ENCODE measurements at regions not wholly inside any gene's neighbourhood (a gene's known extent, or its start where the extent isn't known, plus 50 kb on each side); places are given as distances from the start of the nearest gene placed in this dataset.
"Not testable (repeated sequence)": the region's sequence is repeated elsewhere in the genome, so short reads cannot be mapped to it uniquely, and the experiment has no call there.

GRCh38 chr5:125484742-125485641 lies 738.6 kb upstream of the ZNF608 start:
- Mint-ChIP-seq H3K4me3 (no peak overlapping the region), H3K36me3 (no peaks in the 10 kb centered on the region), H3K4me1 (no peaks in the 10 kb centered on the region), H3K27ac (no peak overlapping the region), H3K9me3 (peaks cover 0 to 27% (median 9%) of the 10 kb centered on the region in 7 donors), H3K27me3 (no peaks in the 10 kb centered on the region)
- Histone ChIP-seq H3K27me3 (ENCODE audit: control insufficient read depth, insufficient read depth, low read length) (no peaks in the 10 kb centered on the region), H3K27ac (ENCODE audit: insufficient read depth, low read length, poor library complexity, severe bottlenecking) (no peak overlapping the region), H3K4me1 (ENCODE audit: control insufficient read depth, insufficient read depth, low read length, poor library complexity, severe bottlenecking) (no peaks in the 10 kb centered on the region), H3K4me3 (ENCODE audit: low read depth, low read length) (no peak overlapping the region), H3K36me3 (ENCODE audit: control insufficient read depth, insufficient read depth, low read length) (no peaks in the 10 kb centered on the region), H3K9me3 (ENCODE audit: control insufficient read depth in 2 of 2, low read length in 2 of 2) (no peaks in the 10 kb centered on the region)
- DNase-seq: no peak
- no peak for ATAC-seq (ENCODE audit: low read depth in 2 of 2)

- ATAC-seq (ENCODE audit: low read depth in 2 of 2) (no peak), DNase-seq (no peak)
- Histone ChIP-seq H3K36me3 (ENCODE audit: control insufficient read depth, insufficient read depth, low read length) (no peaks in the 10 kb centered on the region), H3K4me1 (ENCODE audit: control insufficient read depth, insufficient read depth, low read length, poor library complexity, severe bottlenecking) (no peaks in the 10 kb centered on the region), H3K27ac (ENCODE audit: insufficient read depth, low read length, poor library complexity, severe bottlenecking) (no peak overlapping the region), H3K27me3 (ENCODE audit: control insufficient read depth, insufficient read depth, low read length) (no peaks in the 10 kb centered on the region), H3K9me3 (ENCODE audit: control insufficient read depth in 2 of 2, low read length in 2 of 2) (no peaks in the 10 kb centered on the region), H3K4me3 (ENCODE audit: low read depth, low read length) (no peak overlapping the region)
- H3K4me3 Mint-ChIP-seq: no peak overlapping the region
- no peaks in the 10 kb centered on the region for H3K4me1 Mint-ChIP-seq
- H3K36me3 Mint-ChIP-seq: no peaks in the 10 kb centered on the region
- peaks cover 0 to 22% (median 8%) of the 10 kb centered on the region in 7 donors for H3K9me3 Mint-ChIP-seq
- H3K27me3 Mint-ChIP-seq: no peaks in the 10 kb centered on the region
- H3K27ac Mint-ChIP-seq: no peak overlapping the region
Observed at GRCh38 chr5:125485771-125486170, 739.3 kb upstream of the ZNF608 start.

GRCh38 chr5:125486634-125487033 lies 740.2 kb upstream of the ZNF608 start:
- H3K4me1 ChIP-seq (ENCODE audit: control insufficient read depth, insufficient read depth, low read length, poor library complexity, severe bottlenecking): no peaks in the 10 kb centered on the region
- no peaks in the 10 kb centered on the region for H3K27me3 Mint-ChIP-seq
- H3K36me3 ChIP-seq (ENCODE audit: control insufficient read depth, insufficient read depth, low read length): no peaks in the 10 kb centered on the region
- H3K9me3 Mint-ChIP-seq: peaks cover 0 to 14% (median 8%) of the 10 kb centered on the region in 7 donors
- H3K36me3 Mint-ChIP-seq: no peaks in the 10 kb centered on the region
- H3K27ac ChIP-seq (ENCODE audit: insufficient read depth, low read length, poor library complexity, severe bottlenecking): no peak overlapping the region
- no peak overlapping the region for H3K27ac Mint-ChIP-seq
- H3K4me3 ChIP-seq (ENCODE audit: low read depth, low read length): no peak overlapping the region
- no peaks in the 10 kb centered on the region for H3K9me3 ChIP-seq (ENCODE audit: control insufficient read depth in 2 of 2, low read length in 2 of 2)
- no peaks in the 10 kb centered on the region for H3K4me1 Mint-ChIP-seq
- DNase-seq (no peak), ATAC-seq (ENCODE audit: low read depth in 2 of 2) (no peak)
- H3K27me3 ChIP-seq (ENCODE audit: control insufficient read depth, insufficient read depth, low read length): no peaks in the 10 kb centered on the region
- H3K4me3 Mint-ChIP-seq: no peak overlapping the region

- Histone ChIP-seq H3K4me1 (ENCODE audit: control insufficient read depth, insufficient read depth, low read length, poor library complexity, severe bottlenecking) (no peaks in the 10 kb centered on the region), H3K4me3 (ENCODE audit: low read depth, low read length) (no peak overlapping the region), H3K27me3 (ENCODE audit: control insufficient read depth, insufficient read depth, low read length) (no peaks in the 10 kb centered on the region), H3K27ac (ENCODE audit: insufficient read depth, low read length, poor library complexity, severe bottlenecking) (no peak overlapping the region), H3K9me3 (ENCODE audit: control insufficient read depth in 2 of 2, low read length in 2 of 2) (no peaks in the 10 kb centered on the region), H3K36me3 (ENCODE audit: control insufficient read depth, insufficient read depth, low read length) (no peaks in the 10 kb centered on the region)
- Mint-ChIP-seq H3K9me3 (peaks cover 0 to 14% (median 6%) of the 10 kb centered on the region in 7 donors), H3K27ac (no peak overlapping the region), H3K27me3 (no peaks in the 10 kb centered on the region), H3K4me3 (no peak overlapping the region), H3K4me1 (no peaks in the 10 kb centered on the region), H3K36me3 (no peaks in the 10 kb centered on the region)
- no peak for DNase-seq
- ATAC-seq (ENCODE audit: low read depth in 2 of 2): no peak
Observed at GRCh38 chr5:125487231-125487630, 740.8 kb upstream of the ZNF608 start.

- H3K27me3 Mint-ChIP-seq; H3K9me3 ChIP-seq (ENCODE audit: control insufficient read depth in 2 of 2, low read length in 2 of 2); DNase-seq; H3K27ac Mint-ChIP-seq; H3K4me3 Mint-ChIP-seq; H3K4me1 ChIP-seq (ENCODE audit: control insufficient read depth, insufficient read depth, low read length, poor library complexity, severe bottlenecking); H3K27ac ChIP-seq (ENCODE audit: insufficient read depth, low read length, poor library complexity, severe bottlenecking); H3K4me3 ChIP-seq (ENCODE audit: low read depth, low read length); H3K4me1 Mint-ChIP-seq; H3K27me3 ChIP-seq (ENCODE audit: control insufficient read depth, insufficient read depth, low read length); H3K36me3 ChIP-seq (ENCODE audit: control insufficient read depth, insufficient read depth, low read length); H3K36me3 Mint-ChIP-seq; ATAC-seq (ENCODE audit: low read depth in 2 of 2): not testable (repeated sequence)
- H3K9me3 Mint-ChIP-seq: peaks cover 0 to 14% (median 6%) of the 10 kb centered on the region in 7 donors
Observed at GRCh38 chr5:125487652-125488051, 741.2 kb upstream of the ZNF608 start.

GRCh38 chr5:125489146-125489545 lies 742.7 kb upstream of the ZNF608 start:
- H3K27ac ChIP-seq (ENCODE audit: insufficient read depth, low read length, poor library complexity, severe bottlenecking): no peak overlapping the region
- Mint-ChIP-seq H3K36me3 (no peaks in the 10 kb centered on the region), H3K27ac (no peak overlapping the region), H3K27me3 (no peaks in the 10 kb centered on the region), H3K9me3 (peaks cover 0 to 8% (median 6%) of the 10 kb centered on the region in 7 donors), H3K4me3 (no peak overlapping the region), H3K4me1 (no peaks in the 10 kb centered on the region)
- no peaks in the 10 kb centered on the region for H3K27me3 ChIP-seq (ENCODE audit: control insufficient read depth, insufficient read depth, low read length)
- DNase-seq (no peak), ATAC-seq (ENCODE audit: low read depth in 2 of 2) (no peak)
- H3K4me3 ChIP-seq (ENCODE audit: low read depth, low read length): no peak overlapping the region
- H3K9me3 ChIP-seq (ENCODE audit: control insufficient read depth in 2 of 2, low read length in 2 of 2): no peaks in the 10 kb centered on the region
- no peaks in the 10 kb centered on the region for H3K36me3 ChIP-seq (ENCODE audit: control insufficient read depth, insufficient read depth, low read length)
- H3K4me1 ChIP-seq (ENCODE audit: control insufficient read depth, insufficient read depth, low read length, poor library complexity, severe bottlenecking): no peaks in the 10 kb centered on the region

- H3K4me3 ChIP-seq (ENCODE audit: low read depth, low read length): no peak overlapping the region
- Mint-ChIP-seq H3K27ac (no peak overlapping the region), H3K9me3 (peaks cover 0 to 9% (median 2%) of the 10 kb centered on the region in 7 donors), H3K27me3 (no peaks in the 10 kb centered on the region), H3K4me3 (no peak overlapping the region), H3K4me1 (no peaks in the 10 kb centered on the region), H3K36me3 (no peaks in the 10 kb centered on the region)
- H3K4me1 ChIP-seq (ENCODE audit: control insufficient read depth, insufficient read depth, low read length, poor library complexity, severe bottlenecking): no peaks in the 10 kb centered on the region
- ATAC-seq (ENCODE audit: low read depth in 2 of 2): no peak
- no peak for DNase-seq
- no peak overlapping the region for H3K27ac ChIP-seq (ENCODE audit: insufficient read depth, low read length, poor library complexity, severe bottlenecking)
- H3K9me3 ChIP-seq (ENCODE audit: control insufficient read depth in 2 of 2, low read length in 2 of 2): no peaks in the 10 kb centered on the region
- no peaks in the 10 kb centered on the region for H3K27me3 ChIP-seq (ENCODE audit: control insufficient read depth, insufficient read depth, low read length)
- no peaks in the 10 kb centered on the region for H3K36me3 ChIP-seq (ENCODE audit: control insufficient read depth, insufficient read depth, low read length)
Observed at GRCh38 chr5:125491986-125492492, 745.6 kb upstream of the ZNF608 start.

- DNase-seq (no peak), ATAC-seq (ENCODE audit: low read depth in 2 of 2) (no peak)
- Mint-ChIP-seq H3K27ac (no peak overlapping the region), H3K36me3 (no peaks in the 10 kb centered on the region), H3K4me1 (no peaks in the 10 kb centered on the region), H3K27me3 (no peaks in the 10 kb centered on the region), H3K9me3 (peaks cover 0 to 6% (median 2%) of the 10 kb centered on the region in 7 donors), H3K4me3 (no peak overlapping the region)
- H3K4me3 ChIP-seq (ENCODE audit: low read depth, low read length): no peak overlapping the region
- H3K27me3 ChIP-seq (ENCODE audit: control insufficient read depth, insufficient read depth, low read length): no peaks in the 10 kb centered on the region
- no peaks in the 10 kb centered on the region for H3K4me1 ChIP-seq (ENCODE audit: control insufficient read depth, insufficient read depth, low read length, poor library complexity, severe bottlenecking)
- H3K27ac ChIP-seq (ENCODE audit: insufficient read depth, low read length, poor library complexity, severe bottlenecking): no peak overlapping the region
- H3K9me3 ChIP-seq (ENCODE audit: control insufficient read depth in 2 of 2, low read length in 2 of 2): no peaks in the 10 kb centered on the region
- no peaks in the 10 kb centered on the region for H3K36me3 ChIP-seq (ENCODE audit: control insufficient read depth, insufficient read depth, low read length)
Observed at GRCh38 chr5:125492977-125493376, 746.5 kb upstream of the ZNF608 start.
